IMR-90 (cell line): ENCODE measurements at regions not wholly inside any gene's neighbourhood (a gene's known extent, or its start where the extent isn't known, plus 50 kb on each side); places are given as distances from the start of the nearest gene placed in this dataset.

Source experiments
- ATAC-seq: fragments of 200-7000 bp; cut with Tn5 transposase; 2 replicates; pipeline ENCODE4 v1.9.1; 2020; ENCODE audit warnings: low read depth, mild to moderate bottlenecking, moderate library complexity
- BruUV-seq: library from RNA; stranded (reverse); fragments of 400-500 nt; replicated peaks from 2 replicates; lab custom pipeline; 2021; lab: Mats Ljungman, UMichigan
- CTCF ChIA-PET: fragments of 300-600 bp; formaldehyde crosslinking; extraction: SDS; loops from one replicate; lab custom pipeline; 2021; ENCODE audit warnings: antibody characterized with exemption; lab: Yijun Ruan, JAX
- POLR2A ChIA-PET: fragments of 300-600 bp; sonication (Branson Sonifier 250); formaldehyde crosslinking; loops from one replicate; lab custom pipeline; 2022; ENCODE audit warnings: antibody characterized with exemption; ENCODE audit not compliant: unreplicated experiment; lab: Charles Lee
- DNase-seq: peaks from one replicate; pipeline ENCODE4 v3.0.0; 2013
- H2AFZ ChIP-seq: replicated peaks from 2 replicates; pipeline ENCODE3; 2013; ENCODE audit warnings: low read length, mild to moderate bottlenecking; ENCODE audit not compliant: poor library complexity
- H2AK5ac ChIP-seq: 2 replicates; pipeline ENCODE4 v1.6.1; 2013; ENCODE audit warnings: low read depth, low read length, inconsistent platforms
- H2AK9ac ChIP-seq: replicated peaks from 2 replicates; pipeline ENCODE3; 2013; ENCODE audit warnings: mild to moderate bottlenecking, low read depth, low read length, moderate library complexity; ENCODE audit not compliant: poor library complexity
- H2BK120ac ChIP-seq: 2 replicates; pipeline ENCODE4 v1.6.1; 2013; ENCODE audit warnings: low read depth, low read length, inconsistent platforms
- H2BK15ac ChIP-seq: 3 replicates; pipeline ENCODE4 v1.6.1; 2013; ENCODE audit warnings: low read depth, low read length, inconsistent platforms
- H2BK20ac ChIP-seq: 2 replicates; pipeline ENCODE4 v1.6.1; 2013; ENCODE audit warnings: low read depth, mild to moderate bottlenecking, inconsistent platforms, low read length, moderate library complexity
- H2BK5ac ChIP-seq: 2 replicates; pipeline ENCODE4 v1.6.1; 2013; ENCODE audit warnings: mild to moderate bottlenecking, low read depth, low read length, inconsistent platforms; ENCODE audit not compliant: poor library complexity, severe bottlenecking
- H3K14ac ChIP-seq: replicated peaks from 2 replicates; pipeline ENCODE4 v1.6.1; 2013; ENCODE audit warnings: low read depth, low read length, inconsistent platforms
- H3K18ac ChIP-seq: 2 replicates; pipeline ENCODE4 v1.6.1; 2013; ENCODE audit warnings: low read depth, low read length, control low read depth
- H3K23ac ChIP-seq: 2 replicates; pipeline ENCODE4 v1.6.1; 2013; ENCODE audit warnings: low read depth, low read length, inconsistent platforms
- H3K27ac ChIP-seq: 2 replicates; pipeline ENCODE4 v1.5.1; 2013; ENCODE audit warnings: mild to moderate bottlenecking, control low read depth, low read length; ENCODE audit not compliant: insufficient read depth
- H3K27me3 ChIP-seq: 2 replicates; pipeline ENCODE4 v1.6.1; 2013; ENCODE audit warnings: low read length; ENCODE audit not compliant: control insufficient read depth, insufficient read depth
- H3K36me3 ChIP-seq: 2 replicates; pipeline ENCODE4 v1.6.1; 2013; ENCODE audit warnings: low read length, mixed read lengths; ENCODE audit not compliant: control insufficient read depth, insufficient read depth
- H3K4ac ChIP-seq: 2 replicates; pipeline ENCODE4 v1.6.1; 2013; ENCODE audit warnings: low read depth, low read length, inconsistent platforms
- H3K4me1 ChIP-seq: 2 replicates; pipeline ENCODE4 v1.6.1; 2013; ENCODE audit warnings: low read length, mixed read lengths; ENCODE audit not compliant: control insufficient read depth, insufficient read depth
- H3K4me2 ChIP-seq: 2 replicates; pipeline ENCODE4 v1.6.1; 2013; ENCODE audit warnings: low read depth, mild to moderate bottlenecking, control low read depth, low read length, moderate library complexity
- H3K4me3 ChIP-seq: 2 replicates; pipeline ENCODE4 v1.5.1; 2013; ENCODE audit warnings: low read depth, mild to moderate bottlenecking, control low read depth, low read length, moderate library complexity; ENCODE audit not compliant: insufficient read depth
- H3K56ac ChIP-seq: 2 replicates; pipeline ENCODE4 v1.6.1; 2013; ENCODE audit warnings: low read length, inconsistent platforms; ENCODE audit not compliant: insufficient read depth; ENCODE audit errors: extremely low read depth
- H3K79me1 ChIP-seq, 2 experiments: 2 replicates each; pipeline ENCODE4 v1.6.1; 2013; ENCODE audit warnings: low read length in 2 of 2, inconsistent platforms in 1 of 2, low read depth in 1 of 2
- H3K9ac ChIP-seq: 2 replicates; pipeline ENCODE4 v1.6.1; 2013; ENCODE audit warnings: low read depth, low read length, control low read depth
- H3K9me1 ChIP-seq: 2 replicates; pipeline ENCODE4 v1.6.1; 2013; ENCODE audit warnings: low read length, inconsistent platforms; ENCODE audit not compliant: insufficient read depth
- H3K9me3 ChIP-seq: 2 replicates; pipeline ENCODE4 v1.6.1; 2013; ENCODE audit warnings: low read length; ENCODE audit not compliant: control insufficient read depth, insufficient read depth
- H4K20me1 ChIP-seq: 2 replicates; pipeline ENCODE4 v1.6.1; 2013; ENCODE audit warnings: low read length, inconsistent platforms; ENCODE audit not compliant: insufficient read depth
- H4K5ac ChIP-seq: 2 replicates; pipeline ENCODE4 v1.6.1; 2013; ENCODE audit warnings: mild to moderate bottlenecking, low read depth, low read length, control low read depth
- H4K8ac ChIP-seq, 2 experiments: 2 replicates each; pipeline ENCODE4 v1.6.1; 2013; ENCODE audit warnings: low read depth in 2 of 2, low read length in 2 of 2, control low read depth in 1 of 2, inconsistent platforms in 1 of 2
- H4K91ac ChIP-seq: 2 replicates; pipeline ENCODE4 v1.6.1; 2013; ENCODE audit warnings: low read depth, low read length, inconsistent platforms; ENCODE audit not compliant: insufficient read depth
- BHLHE40 ChIP-seq: fragments of 150-350 bp; IDR thresholded peaks from 2 replicates; pipeline ENCODE4 v1.6.1; 2016; ENCODE audit warnings: mild to moderate bottlenecking, low read depth, low read length
- CEBPB ChIP-seq: IDR thresholded peaks from 2 replicates; pipeline ENCODE4 v1.6.1; 2012; ENCODE audit warnings: low read depth, low read length, improper control_type of control experiment
- CHD1 ChIP-seq: IDR thresholded peaks from 2 replicates; pipeline ENCODE4 v1.6.1; 2012; ENCODE audit warnings: low read depth, low read length, improper control_type of control experiment
- FOS ChIP-seq: fragments of 150-350 bp; IDR thresholded peaks from 2 replicates; pipeline ENCODE4 v1.6.1; 2016; ENCODE audit warnings: low read depth, low read length
- MAFK ChIP-seq: IDR thresholded peaks from 2 replicates; pipeline ENCODE4 v1.6.1; 2012; ENCODE audit warnings: low read depth, low read length, improper control_type of control experiment
- MAZ ChIP-seq: IDR thresholded peaks from 2 replicates; pipeline ENCODE4 v1.6.1; 2012; ENCODE audit warnings: low read depth, mild to moderate bottlenecking, low read length, improper control_type of control experiment, moderate library complexity, borderline replicate concordance
- MXI1 ChIP-seq: IDR thresholded peaks from 2 replicates; pipeline ENCODE4 v1.6.1; 2012; ENCODE audit warnings: low read depth, mild to moderate bottlenecking, low read length, moderate library complexity, borderline replicate concordance
- NFE2L2 ChIP-seq: fragments of 150-350 bp; IDR thresholded peaks from 2 replicates; pipeline ENCODE4 v1.6.1; 2016; ENCODE audit warnings: low read depth, mild to moderate bottlenecking, low read length
- POLR2A ChIP-seq: IDR thresholded peaks from 2 replicates; pipeline ENCODE4 v1.6.1; 2012; ENCODE audit warnings: mild to moderate bottlenecking, low read depth, low read length
- RAD21 ChIP-seq: IDR thresholded peaks from 2 replicates; pipeline ENCODE4 v1.6.1; 2012; ENCODE audit warnings: low read length, improper control_type of control experiment
- RCOR1 ChIP-seq: IDR thresholded peaks from 2 replicates; pipeline ENCODE4 v1.6.1; 2012; ENCODE audit warnings: mild to moderate bottlenecking, low read length, improper control_type of control experiment; ENCODE audit not compliant: insufficient replicate concordance
- RFX5 ChIP-seq: IDR thresholded peaks from 2 replicates; pipeline ENCODE4 v1.8.0; 2012; ENCODE audit warnings: low read depth, mild to moderate bottlenecking, low read length, moderate library complexity
- SMC3 ChIP-seq: fragments of 150-350 bp; IDR thresholded peaks from 2 replicates; pipeline ENCODE4 v1.6.1; 2016; ENCODE audit warnings: low read depth, mild to moderate bottlenecking, antibody characterized with exemption, low read length, moderate library complexity
- WGBS, 2 experiments: methylation state at CpG; one replicate each; pipeline versions ENCODE4 v1.1.5 to v1.1.7; 2013; ENCODE audit warnings: missing lambda C conversion rate in 2 of 2; ENCODE audit not compliant: insufficient read length in 1 of 2; ENCODE audit errors: extremely low coverage in 2 of 2; 5-methylcytosine and 5-hydroxymethylcytosine counted together
- dilution Hi-C: fragments of 300-500 bp; cut with HindIII; formaldehyde crosslinking; loops from one replicate; pipeline ENCODE4 v1.14.3; 2018; ENCODE audit warnings: low sequenced_read_pairs; ENCODE audit not compliant: unreplicated experiment
- in situ Hi-C: fragments of 300-500 bp; cut with MboI; formaldehyde crosslinking; loops from 3 replicates; pipeline ENCODE4 v1.14.3; 2019; ENCODE audit warnings: low sequenced_read_pairs, inconsistent platforms, mixed read lengths
- intact Hi-C: fragments of 100-400 bp; cut with micrococcal nuclease; formaldehyde crosslinking; loops from 2 replicates; pipeline ENCODE4 v1.10.0; 2022
- TF ChIP-seq, protein P1 (sequence below): conservative IDR thresholded peaks from 2 replicates; pipeline ENCODE4 v1.5.1; 2012; ENCODE audit warnings: mild to moderate bottlenecking, low read depth, low read length, improper control_type of control experiment
- TF ChIP-seq, protein P2 (sequence below): fragments of 150-350 bp; IDR thresholded peaks from 2 replicates; pipeline ENCODE4 v1.6.1; 2016; ENCODE audit warnings: low read depth, mild to moderate bottlenecking, low read length, moderate library complexity, borderline replicate concordance
- TF ChIP-seq, protein P3 (sequence below): fragments of 150-350 bp; IDR thresholded peaks from 2 replicates; pipeline ENCODE4 v1.6.1; 2017; ENCODE audit warnings: mild to moderate bottlenecking, antibody characterized with exemption, low read length, low read depth

DNA sequence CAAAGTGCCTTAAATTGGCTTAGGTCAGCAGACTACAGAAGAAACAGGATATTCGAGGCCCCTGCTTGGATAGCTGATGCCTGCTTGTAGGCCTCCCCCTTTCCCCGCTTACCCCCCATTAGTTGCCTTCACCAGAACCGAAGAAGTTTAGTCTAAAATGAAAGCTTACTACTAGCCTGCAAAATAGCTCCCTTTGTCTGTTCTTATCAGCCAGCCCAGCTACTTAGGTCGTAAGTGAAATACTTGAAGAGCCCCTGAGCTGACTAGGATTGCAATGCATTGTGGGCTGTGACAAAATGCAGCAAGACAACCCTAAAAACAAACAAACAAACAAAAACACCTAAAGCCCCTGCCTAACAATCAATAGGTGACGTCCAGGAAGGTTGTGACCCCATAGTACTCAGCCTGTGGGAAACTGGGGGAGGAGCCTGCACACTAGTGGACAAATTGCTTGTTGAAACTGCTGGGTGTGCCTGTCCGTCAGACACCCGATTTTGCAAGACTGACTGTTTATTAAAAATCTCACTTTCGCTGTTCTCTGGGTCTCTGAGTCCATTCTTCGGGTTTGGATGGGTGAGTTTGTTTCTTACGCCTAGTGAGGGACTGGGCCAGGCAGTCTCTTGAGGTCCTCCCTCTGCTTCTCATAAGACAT lies 105.0 kb upstream of the DUSP22 start:
- H3K23ac ChIP-seq = no peak overlapping the region
- H2AK5ac ChIP-seq = no peak overlapping the region
- no peaks in the 10 kb centered on the region for H3K9me1 ChIP-seq
- no peaks in the 10 kb centered on the region for H3K9me3 ChIP-seq
- in situ Hi-C loops (no loop called here), intact Hi-C loops (loop anchor here (5.0 kb wide), 5 partner anchors 370 to 1250 kb away; no protein-coding TSS in a partner anchor), dilution Hi-C loops (no loop called here)
- H3K79me1 ChIP-seq = no peaks in the 10 kb centered on the region
- TF ChIP-seq BHLHE40 (no peak), CEBPB (no peak), FOS (no peak), SMC3 (no peak), POLR2A (no peak), MXI1 (no peak), NFE2L2 (no peak), CHD1 (no peak), RAD21 (no peak), MAZ (no peak), MAFK (no peak), RCOR1 (no peak), RFX5 (no peak)
- TF ChIP-seq, protein P1, sequence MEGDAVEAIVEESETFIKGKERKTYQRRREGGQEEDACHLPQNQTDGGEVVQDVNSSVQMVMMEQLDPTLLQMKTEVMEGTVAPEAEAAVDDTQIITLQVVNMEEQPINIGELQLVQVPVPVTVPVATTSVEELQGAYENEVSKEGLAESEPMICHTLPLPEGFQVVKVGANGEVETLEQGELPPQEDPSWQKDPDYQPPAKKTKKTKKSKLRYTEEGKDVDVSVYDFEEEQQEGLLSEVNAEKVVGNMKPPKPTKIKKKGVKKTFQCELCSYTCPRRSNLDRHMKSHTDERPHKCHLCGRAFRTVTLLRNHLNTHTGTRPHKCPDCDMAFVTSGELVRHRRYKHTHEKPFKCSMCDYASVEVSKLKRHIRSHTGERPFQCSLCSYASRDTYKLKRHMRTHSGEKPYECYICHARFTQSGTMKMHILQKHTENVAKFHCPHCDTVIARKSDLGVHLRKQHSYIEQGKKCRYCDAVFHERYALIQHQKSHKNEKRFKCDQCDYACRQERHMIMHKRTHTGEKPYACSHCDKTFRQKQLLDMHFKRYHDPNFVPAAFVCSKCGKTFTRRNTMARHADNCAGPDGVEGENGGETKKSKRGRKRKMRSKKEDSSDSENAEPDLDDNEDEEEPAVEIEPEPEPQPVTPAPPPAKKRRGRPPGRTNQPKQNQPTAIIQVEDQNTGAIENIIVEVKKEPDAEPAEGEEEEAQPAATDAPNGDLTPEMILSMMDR = no peak
- TF ChIP-seq, protein P2, sequence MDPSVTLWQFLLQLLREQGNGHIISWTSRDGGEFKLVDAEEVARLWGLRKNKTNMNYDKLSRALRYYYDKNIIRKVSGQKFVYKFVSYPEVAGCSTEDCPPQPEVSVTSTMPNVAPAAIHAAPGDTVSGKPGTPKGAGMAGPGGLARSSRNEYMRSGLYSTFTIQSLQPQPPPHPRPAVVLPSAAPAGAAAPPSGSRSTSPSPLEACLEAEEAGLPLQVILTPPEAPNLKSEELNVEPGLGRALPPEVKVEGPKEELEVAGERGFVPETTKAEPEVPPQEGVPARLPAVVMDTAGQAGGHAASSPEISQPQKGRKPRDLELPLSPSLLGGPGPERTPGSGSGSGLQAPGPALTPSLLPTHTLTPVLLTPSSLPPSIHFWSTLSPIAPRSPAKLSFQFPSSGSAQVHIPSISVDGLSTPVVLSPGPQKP = no peak
- TF ChIP-seq, protein P3, sequence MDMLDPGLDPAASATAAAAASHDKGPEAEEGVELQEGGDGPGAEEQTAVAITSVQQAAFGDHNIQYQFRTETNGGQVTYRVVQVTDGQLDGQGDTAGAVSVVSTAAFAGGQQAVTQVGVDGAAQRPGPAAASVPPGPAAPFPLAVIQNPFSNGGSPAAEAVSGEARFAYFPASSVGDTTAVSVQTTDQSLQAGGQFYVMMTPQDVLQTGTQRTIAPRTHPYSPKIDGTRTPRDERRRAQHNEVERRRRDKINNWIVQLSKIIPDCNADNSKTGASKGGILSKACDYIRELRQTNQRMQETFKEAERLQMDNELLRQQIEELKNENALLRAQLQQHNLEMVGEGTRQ = no peak
- H2BK120ac ChIP-seq = no peak overlapping the region
- no peak overlapping the region for H3K27ac ChIP-seq
- H4K91ac ChIP-seq = no peak overlapping the region
- H4K5ac ChIP-seq = no peak overlapping the region
- H2BK15ac ChIP-seq = no peak overlapping the region
- H3K9ac ChIP-seq = no peak overlapping the region
- H2BK20ac ChIP-seq = no peak overlapping the region
- no peak for DNase-seq
- ChIA-PET CTCF (interaction anchor here (0.6 kb wide), 1 partner anchor 1377 kb away, joined by 3 read pairs; no protein-coding TSS in a partner anchor), POLR2A (no interaction called here)
- H4K8ac ChIP-seq = no peak overlapping the region
- H3K14ac ChIP-seq = no peak overlapping the region
- no peak overlapping the region for H3K56ac ChIP-seq
- H3K18ac ChIP-seq = no peak overlapping the region
- H3K4me2 ChIP-seq = no peak overlapping the region
- no peak for ATAC-seq
- peaks cover 3% of the 10 kb centered on the region; the same call in 1 of the 2 replicates for H3K4me1 ChIP-seq
- H4K20me1 ChIP-seq = no peaks in the 10 kb centered on the region
- H2AK9ac ChIP-seq = no peak overlapping the region
- H3K27me3 ChIP-seq = peaks cover 10% of the 10 kb centered on the region; the same call in 1 of the 2 replicates
- BruUV-seq = no TSS peak
- no peak overlapping the region for H3K4ac ChIP-seq
- WGBS, 2 experiments = 47% methylated on average over 2 of the region's 10 CpGs; no CpG with 5 or more reads in 1 of the 2 experiments
- no peak overlapping the region for H3K4me3 ChIP-seq
- H2BK5ac ChIP-seq = no peak overlapping the region
- H3K36me3 ChIP-seq = no peaks in the 10 kb centered on the region
- H2AFZ ChIP-seq = no peak overlapping the region
